GM18498 (cell line): ENCODE measurements at regions not wholly inside any gene's neighbourhood (a gene's known extent, or its start where the extent isn't known, plus 50 kb on each side); places are given as distances from the start of the nearest gene placed in this dataset.
A peak's percentile ranks its signal among the peaks of the same experiment; 100 is the strongest.
"Not testable (repeated sequence)": the region's sequence is repeated elsewhere in the genome, so short reads cannot be mapped to it uniquely, and the experiment has no call there.

Experiments used
- ATAC-seq: cut with Tn5 transposase; IDR thresholded peaks from one replicate; pipeline ENCODE4 v1.9.1; 2021; ENCODE audit warnings: mild to moderate bottlenecking, moderate library complexity; ENCODE audit not compliant: unreplicated experiment

DNA sequence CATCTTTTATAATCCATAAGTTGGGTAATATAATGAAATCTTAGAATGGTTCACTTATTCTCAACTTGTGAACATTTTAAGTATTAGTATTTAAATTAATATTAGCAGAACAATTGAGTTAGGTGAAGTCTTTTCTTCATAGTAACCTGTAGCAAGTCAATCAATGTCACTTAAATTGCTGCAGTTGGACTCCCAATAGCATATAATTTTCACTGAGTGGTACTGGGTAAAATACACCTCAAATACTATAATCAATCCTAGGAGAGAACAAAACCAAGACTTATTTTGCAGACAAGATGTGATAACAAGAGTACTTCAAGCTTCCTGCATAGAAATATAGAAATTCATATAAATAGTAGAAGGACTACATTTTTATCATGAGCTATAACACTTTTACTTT is 677.9 kb upstream of the LRRN3 start:
- no peak for ATAC-seq

GRCh38 chr7:110417611-110418010 is 673.3 kb upstream of the LRRN3 start:
- ATAC-seq: no peak

- ATAC-seq: no peak
Measured at GRCh38 chr7:110418659-110419280, 672.2 kb upstream of the LRRN3 start.

GRCh38 chr7:110420788-110421187 is 670.1 kb upstream of the LRRN3 start:
- no peak for ATAC-seq

DNA sequence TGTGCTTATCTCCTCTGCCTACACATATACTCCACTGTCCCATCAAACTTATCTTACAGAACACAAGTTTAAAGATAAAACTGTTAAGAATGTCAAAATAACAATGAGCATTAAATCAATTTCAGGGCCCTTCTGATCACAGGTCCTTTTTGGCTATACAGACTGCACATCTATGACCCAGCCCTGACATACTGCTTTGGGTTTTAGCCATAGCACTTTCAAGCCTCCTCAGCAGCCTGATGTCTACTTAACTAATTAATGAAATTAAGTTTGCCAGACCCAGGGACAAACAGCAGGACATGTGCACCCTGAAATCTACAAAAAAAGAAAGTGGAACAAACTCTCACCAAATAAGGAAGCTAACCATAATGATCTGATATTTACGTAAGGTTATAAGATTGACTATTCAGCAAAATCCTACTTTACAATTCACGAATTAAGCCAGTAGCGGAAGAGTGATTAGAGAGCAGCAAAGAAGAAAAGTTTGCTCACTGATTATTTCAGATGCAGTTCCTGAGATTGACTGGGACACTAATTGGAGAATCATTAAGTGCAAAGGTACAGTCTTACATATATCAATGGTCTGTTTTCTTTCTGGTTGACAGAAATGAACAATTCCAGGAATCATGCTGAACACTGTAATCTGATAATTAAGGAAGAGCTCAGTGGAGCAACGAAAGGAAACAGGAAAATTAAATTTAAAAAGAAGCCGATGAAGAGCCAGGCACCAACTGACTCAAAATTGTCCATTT is 669.3 kb upstream of the LRRN3 start:
- ATAC-seq: no peak

GRCh38 chr7:110432061-110432553 is 658.8 kb upstream of the LRRN3 start:
- no peak for ATAC-seq

DNA sequence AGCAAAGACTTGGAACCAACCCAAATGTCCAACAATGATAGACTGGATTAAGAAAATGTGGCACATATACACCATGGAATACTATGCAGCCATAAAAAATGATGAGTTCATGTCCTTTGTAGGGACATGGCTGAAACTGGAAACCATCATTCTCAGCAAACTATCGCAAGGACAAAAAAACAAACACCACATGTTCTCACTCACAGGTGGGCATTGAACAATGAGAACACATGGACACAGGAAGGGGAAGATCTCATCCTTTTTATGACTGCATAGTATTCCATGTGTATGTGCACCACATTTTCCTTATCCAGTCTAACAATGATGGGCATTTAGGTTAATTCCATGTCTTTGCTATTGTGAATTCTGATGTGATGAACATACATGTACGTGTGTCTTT is 652.0 kb upstream of the LRRN3 start:
- not testable (repeated sequence) for ATAC-seq

- ATAC-seq: peak; percentile 72
Measured at GRCh38 chr7:110442381-110442837, 648.5 kb upstream of the LRRN3 start.

- ATAC-seq: no peak
Measured at GRCh38 chr7:110446658-110447057, 644.3 kb upstream of the LRRN3 start.

DNA sequence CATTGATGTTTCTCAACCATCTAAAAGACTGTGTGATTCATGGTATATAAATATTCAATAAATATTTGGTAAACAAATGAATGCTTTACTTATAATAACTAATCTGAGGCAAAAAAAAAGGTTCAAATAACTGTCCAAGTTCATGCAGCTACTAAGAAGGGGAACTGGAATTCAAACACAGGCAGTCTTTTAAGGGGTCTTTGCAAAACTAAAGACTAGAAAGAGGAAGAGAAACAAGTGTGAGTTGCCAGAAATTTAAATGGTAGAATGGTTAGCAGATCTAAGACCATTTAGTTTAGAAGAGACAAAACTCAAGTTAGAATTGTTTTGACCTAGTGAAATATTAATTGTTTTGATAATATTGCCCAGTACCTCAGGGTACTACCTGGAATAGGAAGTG is 642.0 kb upstream of the LRRN3 start:
- ATAC-seq: peak; percentile 71

- ATAC-seq: peak; percentile 74
Measured at GRCh38 chr7:110454713-110455112, 636.2 kb upstream of the LRRN3 start.

DNA sequence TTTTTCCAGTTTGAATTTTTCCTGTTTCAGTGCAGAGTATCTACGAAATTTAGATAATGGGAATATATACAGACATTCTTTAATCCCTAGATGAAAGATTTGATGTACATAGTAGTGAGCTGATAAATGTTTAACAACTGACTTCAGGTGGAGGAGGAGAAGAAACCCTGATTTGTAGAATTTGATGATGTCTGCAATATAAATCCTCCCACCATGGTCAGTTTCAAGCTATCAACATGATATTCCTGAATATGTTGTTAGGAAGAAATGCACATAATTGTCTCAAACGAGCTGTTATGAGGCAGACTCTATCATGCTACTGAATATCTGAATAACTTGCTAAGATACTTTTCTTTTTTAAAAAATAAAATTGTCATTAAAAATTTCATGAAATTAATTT is 629.3 kb upstream of the LRRN3 start:
- ATAC-seq: no peak

DNA sequence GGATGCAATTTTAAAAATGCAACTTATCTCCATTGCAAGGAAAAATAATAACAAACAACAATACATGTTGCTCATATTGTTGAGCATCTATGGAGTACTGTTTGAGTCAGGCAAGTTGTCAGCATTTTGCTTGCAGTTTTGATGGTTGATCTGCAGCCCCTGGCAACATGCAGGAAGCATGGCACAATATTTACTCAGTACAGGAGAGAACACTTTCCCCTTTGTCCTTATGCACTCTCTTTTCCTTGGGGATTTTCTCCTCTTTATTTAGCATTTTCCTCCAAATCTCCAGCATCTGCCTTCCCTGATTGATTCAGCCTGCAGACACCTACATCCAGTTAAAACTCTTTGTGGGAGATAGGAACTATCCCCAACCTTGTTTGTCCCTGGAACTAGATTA is 620.5 kb upstream of the LRRN3 start:
- ATAC-seq: no peak

DNA sequence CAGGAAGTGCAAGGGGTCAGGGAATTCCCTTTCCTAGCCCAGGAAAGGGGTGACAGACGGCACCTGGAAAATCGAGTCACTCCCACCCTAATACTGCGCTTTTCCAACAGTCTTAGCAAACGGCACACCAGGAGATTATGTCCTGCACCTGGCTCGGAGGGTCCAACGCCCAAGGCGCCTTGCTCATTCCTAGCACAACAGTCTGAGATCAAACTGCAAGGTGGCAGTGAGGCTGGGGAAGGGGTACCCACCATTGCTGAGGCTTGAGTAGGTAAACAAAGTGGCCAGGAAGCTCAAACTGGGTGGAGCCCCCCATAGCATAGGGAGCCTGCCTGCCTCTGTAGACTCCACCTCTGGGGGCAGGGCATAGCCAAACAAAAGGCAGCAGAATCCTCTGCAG is 618.5 kb upstream of the LRRN3 start:
- ATAC-seq: not testable (repeated sequence)

- ATAC-seq: no peak
Measured at GRCh38 chr7:110480964-110481363, 610.0 kb upstream of the LRRN3 start.

DNA sequence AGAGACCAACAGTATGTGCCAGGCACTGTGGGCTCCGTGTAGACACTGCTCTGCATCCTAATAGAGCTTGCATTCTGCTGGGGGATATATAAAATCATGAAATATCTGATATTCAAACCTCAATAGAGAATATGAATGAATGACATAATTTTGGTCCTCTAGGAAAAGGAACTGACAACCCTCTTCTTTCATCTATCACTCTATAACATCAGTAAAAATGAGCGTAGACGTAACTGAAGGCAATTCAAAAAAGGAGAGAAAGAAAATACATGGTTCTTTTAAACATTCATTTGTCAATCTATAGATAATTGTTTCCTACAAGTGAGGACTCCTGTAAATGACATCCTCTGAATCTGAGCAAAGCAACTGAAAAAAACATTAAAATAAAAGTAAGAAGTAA is 607.4 kb upstream of the LRRN3 start:
- no peak for ATAC-seq

- ATAC-seq: no peak
Measured at GRCh38 chr7:110484356-110484755, 606.6 kb upstream of the LRRN3 start.

GRCh38 chr7:110486549-110486948 is 604.4 kb upstream of the LRRN3 start:
- ATAC-seq: peak; percentile 81

DNA sequence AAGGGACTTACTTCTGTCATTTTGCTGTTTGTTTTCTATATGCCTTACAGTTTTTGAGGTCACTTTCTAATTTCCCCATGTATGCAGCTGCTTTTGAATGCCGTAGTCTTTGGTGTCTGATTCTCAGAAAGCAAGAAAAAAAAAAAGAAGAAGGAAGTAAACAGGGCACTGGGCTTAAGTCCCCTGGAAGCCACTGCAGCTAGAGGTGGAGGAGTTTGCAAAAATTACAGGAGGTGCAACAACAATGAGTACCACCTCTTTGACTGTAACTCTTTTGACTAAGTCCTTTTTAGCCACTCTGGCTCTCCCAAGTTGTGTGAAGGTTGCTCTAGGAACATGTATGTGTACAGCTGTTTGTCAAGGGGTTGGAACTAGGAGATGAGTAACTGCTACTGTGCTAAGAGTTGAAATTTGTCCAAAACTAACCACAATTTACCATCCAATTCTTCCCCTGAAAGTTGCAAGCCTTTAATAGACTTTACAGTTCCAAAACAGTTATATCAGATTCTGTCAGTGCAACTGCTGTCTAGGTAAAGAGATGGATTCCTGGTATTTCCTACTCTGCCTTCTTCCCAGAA is 588.0 kb upstream of the LRRN3 start:
- ATAC-seq: no peak

DNA sequence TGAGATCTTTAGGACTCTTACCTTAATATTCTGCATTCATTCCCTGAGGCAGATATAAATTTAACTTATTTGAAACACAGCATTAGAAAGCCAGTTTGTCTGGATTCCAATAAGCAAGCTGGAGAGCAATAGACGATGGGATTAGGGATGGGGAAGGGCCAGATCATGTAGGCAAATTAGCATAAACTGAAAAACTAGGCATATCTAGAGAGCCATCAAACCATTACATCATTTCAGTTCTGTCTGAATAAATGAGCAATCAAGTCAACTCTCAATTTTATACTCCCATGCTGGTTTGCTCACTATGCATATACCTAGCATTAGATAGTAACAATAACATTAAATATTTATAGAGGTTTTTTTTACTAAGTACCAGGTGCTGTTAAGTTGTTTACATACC is 583.6 kb upstream of the LRRN3 start:
- ATAC-seq: no peak

- no peak for ATAC-seq
Measured at GRCh38 chr7:110507832-110508231, 583.1 kb upstream of the LRRN3 start.

DNA sequence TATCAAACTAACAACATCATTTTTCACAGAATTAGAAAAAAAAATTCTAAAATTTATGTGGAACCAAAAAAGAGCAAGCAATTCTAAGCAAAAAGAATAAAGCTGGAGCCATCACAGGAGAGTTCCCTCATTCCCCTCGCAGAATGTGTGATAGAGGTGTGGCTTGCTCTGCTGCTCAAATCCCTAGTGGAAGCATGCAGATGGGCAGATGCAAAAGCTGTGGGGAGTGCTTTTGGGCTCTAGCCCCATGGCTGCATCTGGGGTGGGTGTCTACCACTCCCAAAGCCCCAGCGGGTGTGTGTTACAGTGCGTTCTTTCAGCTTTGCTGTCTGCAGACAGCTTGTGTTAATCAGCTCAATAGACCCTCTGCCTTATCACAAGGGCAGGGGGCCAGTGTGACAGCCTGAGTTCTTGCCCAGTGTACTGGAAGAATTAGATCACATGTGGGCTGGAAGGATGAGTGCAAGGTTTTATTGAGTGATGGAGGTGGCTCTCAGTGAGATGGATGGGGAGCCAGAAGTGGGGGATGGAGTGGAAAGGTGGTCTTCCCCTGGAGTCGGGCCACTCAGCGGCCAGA is 575.9 kb upstream of the LRRN3 start:
- not testable (repeated sequence) for ATAC-seq
